GM19372 (cell line): ENCODE measurements at regions not wholly inside any gene's neighbourhood (a gene's known extent, or its start where the extent isn't known, plus 50 kb on each side); places are given as distances from the start of the nearest gene placed in this dataset.

Experiments
- ATAC-seq: cut with Tn5 transposase; IDR thresholded peaks from one replicate; pipeline ENCODE4 v1.9.1; 2021; ENCODE audit warnings: mild to moderate bottlenecking, low read depth, moderate library complexity; ENCODE audit not compliant: unreplicated experiment

- no peak for ATAC-seq
Observed at GRCh38 chr2:139964721-139965440, 1184.7 kb upstream of the NXPH2 start.

- no peak for ATAC-seq
Observed at GRCh38 chr2:139963863-139964355, 1183.7 kb upstream of the NXPH2 start.

GRCh38 chr2:139949242-139949972 lies 1169.2 kb upstream of the NXPH2 start:
- no peak for ATAC-seq

GRCh38 chr2:139946690-139947089 lies 1166.5 kb upstream of the NXPH2 start:
- no peak for ATAC-seq

GRCh38 chr2:139940686-139941085 lies 1160.5 kb upstream of the NXPH2 start:
- no peak for ATAC-seq

GRCh38 chr2:139925903-139926302 lies 1145.7 kb upstream of the NXPH2 start:
- ATAC-seq: no peak

- no peak for ATAC-seq
Observed at GRCh38 chr2:139924070-139924469, 1143.9 kb upstream of the NXPH2 start.

GRCh38 chr2:139918982-139919381 lies 1138.8 kb upstream of the NXPH2 start:
- no peak for ATAC-seq

GRCh38 chr2:139917690-139918384 lies 1137.6 kb upstream of the NXPH2 start:
- ATAC-seq: no peak

GRCh38 chr2:139916822-139917221 lies 1136.6 kb upstream of the NXPH2 start:
- ATAC-seq: no peak

GRCh38 chr2:139911160-139911559 lies 1131.0 kb upstream of the NXPH2 start:
- no peak for ATAC-seq

- ATAC-seq: no peak
Observed at GRCh38 chr2:139909136-139909535, 1128.9 kb upstream of the NXPH2 start.

- no peak for ATAC-seq
Observed at GRCh38 chr2:139905624-139906023, 1125.4 kb upstream of the NXPH2 start.

GRCh38 chr2:139891636-139892035 lies 1111.4 kb upstream of the NXPH2 start:
- no peak for ATAC-seq

- ATAC-seq: no peak
Observed at GRCh38 chr2:139885921-139886498, 1105.8 kb upstream of the NXPH2 start.

- ATAC-seq: no peak
Observed at GRCh38 chr2:139876964-139877363, 1096.8 kb upstream of the NXPH2 start.

GRCh38 chr2:139876321-139876720 lies 1096.1 kb upstream of the NXPH2 start:
- no peak for ATAC-seq

- ATAC-seq: no peak
Observed at GRCh38 chr2:139872503-139872902, 1092.3 kb upstream of the NXPH2 start.

GRCh38 chr2:139872032-139872431 lies 1091.8 kb upstream of the NXPH2 start:
- no peak for ATAC-seq

- ATAC-seq: no peak
Observed at GRCh38 chr2:139867601-139868226, 1087.5 kb upstream of the NXPH2 start.
